GM10266 (cell line): ENCODE measurements at regions not wholly inside any gene's neighbourhood (a gene's known extent, or its start where the extent isn't known, plus 50 kb on each side); places are given as distances from the start of the nearest gene placed in this dataset.
"Not testable (repeated sequence)": the region's sequence is repeated elsewhere in the genome, so short reads cannot be mapped to it uniquely, and the experiment has no call there.

ENCODE experiments used
- DNase-seq: peaks from one replicate; pipeline ENCODE4 v3.0.0; 2012; ENCODE audit errors: extremely low spot score
- CTCF ChIP-seq: IDR thresholded peaks from 2 replicates; pipeline ENCODE4 v1.5.1; 2012; ENCODE audit warnings: mild to moderate bottlenecking, low read depth; ENCODE audit not compliant: control insufficient read depth, insufficient read depth; ENCODE audit errors: missing control alignments

GRCh38 chr18:35875566-35875965 lies 96.9 kb upstream of the RMP24 start:
- DNase-seq, result no peak
- TF ChIP-seq CTCF, result no peak

GRCh38 chr18:35876243-35876642 lies 96.2 kb upstream of the RMP24 start:
- no peak for DNase-seq
- TF ChIP-seq CTCF, result no peak

DNA sequence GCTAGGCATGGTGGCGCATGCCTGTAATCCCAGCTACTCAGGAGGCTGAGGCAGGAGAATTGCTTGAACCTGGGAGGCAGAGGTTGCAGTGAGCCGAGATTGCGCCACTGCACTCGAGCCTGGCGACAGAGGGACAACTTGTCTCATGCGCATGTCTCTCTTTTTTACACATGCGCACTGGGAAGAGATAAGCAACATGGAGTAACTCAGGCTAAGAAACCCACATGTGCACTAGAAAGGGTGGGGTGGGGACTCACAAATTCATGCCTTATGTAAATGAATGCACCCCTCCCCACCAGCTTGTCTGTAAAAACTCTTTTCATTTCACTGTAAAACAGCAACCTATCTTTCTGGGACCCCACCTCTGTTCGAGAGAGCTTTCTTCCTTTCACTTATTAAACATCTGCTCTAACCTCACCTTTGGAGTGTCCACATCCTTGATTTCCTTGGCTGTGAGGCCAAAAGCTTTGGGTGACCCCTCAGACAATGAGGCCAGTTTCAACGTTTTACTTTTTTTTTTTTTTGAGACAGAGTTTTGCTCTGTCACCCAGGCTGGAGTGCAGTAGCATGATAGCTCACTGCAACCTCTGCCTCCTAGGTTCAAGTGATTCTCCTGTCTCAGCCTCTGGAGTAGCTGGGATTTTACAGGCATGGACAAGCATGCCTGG lies 91.6 kb upstream of the RMP24 start:
- no peak for TF ChIP-seq CTCF
- DNase-seq, result no peak

GRCh38 chr18:35888329-35888728 lies 84.2 kb upstream of the RMP24 start:
- TF ChIP-seq CTCF, result no peak
- DNase-seq, result no peak

DNA sequence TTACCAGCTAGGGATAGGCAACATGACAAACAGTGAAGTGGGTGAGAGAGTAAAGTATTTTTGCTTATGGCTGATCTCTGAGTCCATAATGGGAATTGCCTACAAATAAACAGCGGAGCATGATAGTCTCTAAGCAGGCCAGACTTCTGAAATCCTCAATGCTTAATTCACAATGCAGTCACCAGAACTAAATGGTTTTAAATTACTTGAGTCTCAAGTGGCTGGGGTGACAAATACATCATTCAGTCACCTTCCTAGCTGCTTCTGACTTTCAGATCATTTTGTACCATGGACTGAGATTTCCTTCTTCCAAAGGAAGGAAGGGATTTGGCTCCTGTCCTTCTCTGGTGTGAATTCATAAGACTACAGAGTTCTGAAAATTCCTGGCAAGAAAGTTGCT lies 82.8 kb upstream of the RMP24 start:
- no peak for DNase-seq
- TF ChIP-seq CTCF, result no peak

DNA sequence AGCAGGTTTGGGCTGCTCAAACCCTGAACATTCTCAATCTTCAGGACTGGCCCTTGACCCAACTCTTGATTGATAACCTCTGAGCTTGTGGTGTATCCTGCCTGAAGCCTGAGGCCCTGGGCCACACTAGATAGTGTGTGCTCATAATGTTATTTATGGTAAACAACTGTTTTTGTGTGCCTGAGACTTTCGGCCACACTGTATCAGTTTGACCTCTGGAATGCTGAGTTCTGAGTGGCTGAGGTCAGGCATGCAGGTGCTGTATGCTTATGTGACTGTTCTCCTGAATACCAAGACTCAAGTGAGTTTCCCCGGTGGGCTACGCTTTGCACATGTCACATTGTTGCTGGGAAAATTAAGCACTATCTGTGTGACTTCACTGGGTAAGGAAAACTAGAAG lies 82.2 kb upstream of the RMP24 start:
- DNase-seq, result no peak
- no peak for TF ChIP-seq CTCF

GRCh38 chr18:35892118-35892517 lies 80.4 kb upstream of the RMP24 start:
- DNase-seq, result no peak

GRCh38 chr18:35897481-35897880 lies 75.0 kb upstream of the RMP24 start:
- DNase-seq, result not testable (repeated sequence)

More at GRCh38 chr18:35892118-35892517, 80.4 kb upstream of the RMP24 start:
- no peak for TF ChIP-seq CTCF
